ENCODE measurements at regions not wholly inside any gene's neighbourhood (a gene's known extent, or its start where the extent isn't known, plus 50 kb on each side); places are given as distances from the start of the nearest gene placed in this dataset.

- H3K4me3 ChIP-seq (ENCODE audit: low read depth, low read length): no peak overlapping the region
These were observed 307.1 kb downstream of the ENC1 start for GRCh38 chr5:74333430-74333829.

GRCh38 chr5:74332682-74333081 is 307.8 kb downstream of the ENC1 start:
- no peak overlapping the region for H3K4me3 ChIP-seq (ENCODE audit: low read depth, low read length)
- TF ChIP-seq, protein P1, sequence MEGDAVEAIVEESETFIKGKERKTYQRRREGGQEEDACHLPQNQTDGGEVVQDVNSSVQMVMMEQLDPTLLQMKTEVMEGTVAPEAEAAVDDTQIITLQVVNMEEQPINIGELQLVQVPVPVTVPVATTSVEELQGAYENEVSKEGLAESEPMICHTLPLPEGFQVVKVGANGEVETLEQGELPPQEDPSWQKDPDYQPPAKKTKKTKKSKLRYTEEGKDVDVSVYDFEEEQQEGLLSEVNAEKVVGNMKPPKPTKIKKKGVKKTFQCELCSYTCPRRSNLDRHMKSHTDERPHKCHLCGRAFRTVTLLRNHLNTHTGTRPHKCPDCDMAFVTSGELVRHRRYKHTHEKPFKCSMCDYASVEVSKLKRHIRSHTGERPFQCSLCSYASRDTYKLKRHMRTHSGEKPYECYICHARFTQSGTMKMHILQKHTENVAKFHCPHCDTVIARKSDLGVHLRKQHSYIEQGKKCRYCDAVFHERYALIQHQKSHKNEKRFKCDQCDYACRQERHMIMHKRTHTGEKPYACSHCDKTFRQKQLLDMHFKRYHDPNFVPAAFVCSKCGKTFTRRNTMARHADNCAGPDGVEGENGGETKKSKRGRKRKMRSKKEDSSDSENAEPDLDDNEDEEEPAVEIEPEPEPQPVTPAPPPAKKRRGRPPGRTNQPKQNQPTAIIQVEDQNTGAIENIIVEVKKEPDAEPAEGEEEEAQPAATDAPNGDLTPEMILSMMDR (IDR thresholded peaks at IDR 0.05; ENCODE audit: low read depth, low read length): no peak

More at GRCh38 chr5:74333430-74333829, 307.1 kb downstream of the ENC1 start:
- TF ChIP-seq, protein P1 (IDR thresholded peaks at IDR 0.05; ENCODE audit: low read depth, low read length): no peak

DNA sequence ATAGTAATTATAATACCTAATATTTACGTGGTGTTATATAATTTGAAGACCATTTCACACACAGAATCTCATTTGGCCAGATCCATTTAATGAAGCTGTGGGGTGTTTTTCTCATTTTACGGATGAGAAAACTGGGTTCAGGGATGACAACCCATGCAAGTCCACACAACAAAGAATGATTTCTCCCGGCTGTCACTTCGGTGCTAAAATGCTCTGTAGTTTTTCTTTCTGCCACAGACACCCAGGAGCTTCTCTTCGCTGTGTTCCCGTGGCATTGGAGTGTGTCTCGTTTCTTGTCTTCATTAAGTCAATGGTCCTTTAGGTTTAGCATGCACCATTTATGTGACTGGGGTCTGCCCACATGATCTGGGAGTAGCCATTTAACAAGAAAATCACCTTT is 308.5 kb downstream of the ENC1 start:
- no peak overlapping the region for H3K4me3 ChIP-seq (ENCODE audit: low read depth, low read length)
- TF ChIP-seq, protein P1 (IDR thresholded peaks at IDR 0.05; ENCODE audit: low read depth, low read length): no peak

- no peak overlapping the region for H3K4me3 ChIP-seq (ENCODE audit: low read depth, low read length)
- TF ChIP-seq, protein P1 (IDR thresholded peaks at IDR 0.05; ENCODE audit: low read depth, low read length): no peak
These were observed 312.3 kb downstream of the ENC1 start for GRCh38 chr5:74328221-74328630.

GRCh38 chr5:74327339-74327685 is 313.2 kb downstream of the ENC1 start:
- TF ChIP-seq, protein P1 (IDR thresholded peaks at IDR 0.05; ENCODE audit: low read depth, low read length): no peak

DNA sequence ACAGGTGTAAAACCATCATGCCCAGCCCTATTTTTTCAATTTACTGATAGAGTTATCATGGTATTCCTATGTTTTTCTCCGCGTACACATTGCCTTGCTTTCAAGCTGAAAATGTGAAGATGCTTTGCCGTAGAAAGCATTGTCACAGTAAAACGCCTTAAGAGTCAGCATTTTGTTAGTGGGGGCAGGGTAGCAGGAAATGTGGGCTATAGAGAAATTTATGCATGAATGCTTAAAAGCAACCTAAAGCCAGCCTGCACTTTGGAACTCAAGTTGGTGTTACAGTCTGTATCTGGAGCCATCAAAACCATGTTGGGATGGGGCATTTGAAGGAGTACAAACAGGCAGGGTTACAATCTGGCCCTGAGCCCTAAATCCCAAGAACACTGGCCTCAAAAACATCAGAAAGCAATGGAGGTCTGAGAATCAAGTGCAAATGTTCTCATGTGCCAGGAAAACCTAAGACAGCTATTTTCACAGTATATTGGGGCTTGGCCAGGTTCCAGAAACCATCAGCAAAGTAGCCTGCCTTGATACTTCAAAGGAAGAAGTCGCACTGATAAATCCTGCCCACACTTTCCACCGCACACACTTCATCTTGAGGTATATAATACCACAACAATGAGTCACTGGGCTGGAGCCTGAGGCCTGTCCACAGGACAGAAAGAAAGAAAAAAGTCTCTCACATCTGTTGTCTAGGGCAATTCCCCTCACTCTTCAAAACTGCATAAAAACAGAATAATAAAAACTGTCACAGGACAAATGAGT is 313.8 kb downstream of the ENC1 start:
- TF ChIP-seq, protein P1 (IDR thresholded peaks at IDR 0.05; ENCODE audit: low read depth, low read length): no peak
- no peak overlapping the region for H3K4me3 ChIP-seq (ENCODE audit: low read depth, low read length)

More at GRCh38 chr5:74327339-74327685, 313.2 kb downstream of the ENC1 start:
- H3K4me3 ChIP-seq (ENCODE audit: low read depth, low read length): no peak overlapping the region

DNA sequence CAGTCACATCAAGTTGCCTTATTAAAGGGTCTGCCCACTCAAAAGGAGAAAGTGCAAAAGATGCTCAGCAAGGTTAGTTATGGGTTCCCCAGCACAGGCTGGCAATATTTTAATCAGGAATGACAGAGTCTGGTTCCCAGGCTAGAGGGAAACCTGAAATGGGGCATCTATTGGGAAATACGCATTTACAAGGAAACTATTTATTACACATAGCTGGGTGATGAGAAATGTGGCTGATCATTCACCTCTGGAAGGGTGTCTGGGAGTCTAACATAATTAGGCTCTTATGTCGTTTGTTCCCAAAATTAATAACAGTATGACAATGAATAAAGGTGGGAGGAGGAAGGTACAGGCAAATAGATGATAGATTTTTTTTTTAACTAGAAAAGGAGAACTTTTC is 314.7 kb downstream of the ENC1 start:
- H3K4me3 ChIP-seq (ENCODE audit: low read depth, low read length): no peak overlapping the region
- TF ChIP-seq, protein P1 (IDR thresholded peaks at IDR 0.05; ENCODE audit: low read depth, low read length): no peak

Data from WI38 (cell line).